GM06990 (cell line): ENCODE measurements at regions not wholly inside any gene's neighbourhood (a gene's known extent, or its start where the extent isn't known, plus 50 kb on each side); places are given as distances from the start of the nearest gene placed in this dataset.

Experiments used
- DNase-seq: peaks from one replicate; pipeline ENCODE4 v3.0.0-alpha.2; 2011; ENCODE audit not compliant: insufficient read length; ENCODE audit errors: extremely low read depth
- H3K27me3 ChIP-seq: replicated peaks from 2 replicates; pipeline ENCODE4 v1.6.0; 2011; ENCODE audit warnings: low read length; ENCODE audit not compliant: control insufficient read depth, insufficient read depth
- H3K36me3 ChIP-seq: 2 replicates; pipeline ENCODE4 v1.5.1; 2011; ENCODE audit warnings: low read length; ENCODE audit not compliant: control insufficient read depth, insufficient read depth
- H3K4me3 ChIP-seq: replicated peaks from 2 replicates; pipeline ENCODE4 v1.5.1; 2011; ENCODE audit warnings: low read depth, mild to moderate bottlenecking, control low read depth, low read length
- CTCF ChIP-seq: IDR thresholded peaks from 2 replicates; pipeline ENCODE4 v1.5.1; 2011; ENCODE audit warnings: low read length, control low read depth, mild to moderate bottlenecking, inconsistent platforms; ENCODE audit not compliant: insufficient read depth, poor library complexity, severe bottlenecking

- H3K27me3 ChIP-seq: no peaks in the 10 kb centered on the region; the same call in 1 of the 2 replicates
- H3K4me3 ChIP-seq: no peak overlapping the region
- H3K36me3 ChIP-seq: no peaks in the 10 kb centered on the region
- TF ChIP-seq CTCF: no peak
- no peak for DNase-seq
Observed at GRCh38 chr20:51144476-51144875, 121.6 kb upstream of the KCNG1 start.

GRCh38 chr20:51143652-51144051 lies 120.7 kb upstream of the KCNG1 start:
- Histone ChIP-seq H3K27me3 (no peaks in the 10 kb centered on the region; the same call in 1 of the 2 replicates), H3K36me3 (no peaks in the 10 kb centered on the region), H3K4me3 (no peak overlapping the region)
- no peak for DNase-seq
- TF ChIP-seq CTCF: no peak

GRCh38 chr20:51142448-51142847 lies 119.5 kb upstream of the KCNG1 start:
- TF ChIP-seq CTCF: no peak
- H3K36me3 ChIP-seq: no peaks in the 10 kb centered on the region
- DNase-seq: no peak
- H3K4me3 ChIP-seq: no peak overlapping the region
- H3K27me3 ChIP-seq: no peaks in the 10 kb centered on the region; the same call in 1 of the 2 replicates

GRCh38 chr20:51140671-51141070 lies 117.8 kb upstream of the KCNG1 start:
- Histone ChIP-seq H3K36me3 (no peaks in the 10 kb centered on the region), H3K4me3 (no peak overlapping the region), H3K27me3 (no peaks in the 10 kb centered on the region; the same call in 1 of the 2 replicates)
- DNase-seq: no peak
- TF ChIP-seq CTCF: no peak

- H3K27me3 ChIP-seq: no peaks in the 10 kb centered on the region; the same call in 1 of the 2 replicates
Observed at GRCh38 chr20:51139891-51140290, 117.0 kb upstream of the KCNG1 start.

More at GRCh38 chr20:51139891-51140290, 117.0 kb upstream of the KCNG1 start:
- H3K4me3 ChIP-seq: no peak overlapping the region
- no peaks in the 10 kb centered on the region for H3K36me3 ChIP-seq
- DNase-seq: no peak
- no peak for TF ChIP-seq CTCF
